GM18508 (cell line): ENCODE measurements at regions not wholly inside any gene's neighbourhood (a gene's known extent, or its start where the extent isn't known, plus 50 kb on each side); places are given as distances from the start of the nearest gene placed in this dataset.

Experiments
- ATAC-seq: cut with Tn5 transposase; IDR thresholded peaks from one replicate; pipeline ENCODE4 v1.9.1; 2021; ENCODE audit warnings: moderate number of reproducible peaks; ENCODE audit not compliant: insufficient read depth, unreplicated experiment

GRCh38 chr2:133801946-133802345 is 233.7 kb upstream of the NCKAP5 start:
- no peak for ATAC-seq

GRCh38 chr2:133802409-133803039 is 234.3 kb upstream of the NCKAP5 start:
- ATAC-seq, result no peak

GRCh38 chr2:133806564-133806963 is 238.3 kb upstream of the NCKAP5 start:
- no peak for ATAC-seq

DNA sequence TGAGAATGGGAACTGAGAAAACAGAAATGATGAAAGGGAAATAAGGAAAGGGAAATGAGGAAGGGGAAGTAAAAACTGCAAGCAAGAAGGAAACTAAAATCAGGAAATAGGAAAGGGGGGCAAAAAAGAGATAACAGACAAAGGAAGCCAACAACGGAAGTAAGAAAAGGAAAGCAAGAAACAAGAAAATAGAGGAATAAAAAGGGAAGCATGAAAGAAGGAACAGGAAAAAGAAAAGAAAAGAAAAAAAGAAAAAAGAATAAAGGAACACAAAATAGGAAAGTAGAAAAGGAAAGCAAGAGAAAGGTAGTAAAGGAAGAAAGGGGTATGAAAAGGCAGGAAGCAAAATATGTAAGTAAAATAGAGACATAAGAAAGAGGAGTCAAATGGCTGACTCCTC is 241.2 kb upstream of the NCKAP5 start:
- ATAC-seq, result no peak

DNA sequence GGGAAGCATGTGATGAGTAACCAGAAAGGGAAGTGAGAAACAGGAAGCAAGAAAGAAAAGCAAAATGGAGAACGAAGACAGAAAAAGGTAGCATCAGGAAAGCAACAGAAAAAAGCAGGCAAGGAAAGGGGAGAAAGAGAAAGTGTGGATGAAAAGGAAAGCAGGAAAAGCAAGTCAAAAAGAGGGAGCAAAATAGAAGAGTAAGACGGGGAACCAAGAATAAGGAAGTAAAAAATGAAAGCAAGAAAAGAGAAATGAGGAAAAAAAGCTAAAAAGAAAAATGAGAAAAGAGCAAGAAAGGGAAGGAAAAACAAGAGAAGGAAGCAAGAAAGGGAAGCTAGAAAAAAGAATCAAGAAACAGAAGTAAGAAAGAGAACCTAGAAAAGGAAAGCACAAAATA is 242.3 kb upstream of the NCKAP5 start:
- no peak for ATAC-seq

- no peak for ATAC-seq
Measured at GRCh38 chr2:133811409-133812125, 243.3 kb upstream of the NCKAP5 start.

DNA sequence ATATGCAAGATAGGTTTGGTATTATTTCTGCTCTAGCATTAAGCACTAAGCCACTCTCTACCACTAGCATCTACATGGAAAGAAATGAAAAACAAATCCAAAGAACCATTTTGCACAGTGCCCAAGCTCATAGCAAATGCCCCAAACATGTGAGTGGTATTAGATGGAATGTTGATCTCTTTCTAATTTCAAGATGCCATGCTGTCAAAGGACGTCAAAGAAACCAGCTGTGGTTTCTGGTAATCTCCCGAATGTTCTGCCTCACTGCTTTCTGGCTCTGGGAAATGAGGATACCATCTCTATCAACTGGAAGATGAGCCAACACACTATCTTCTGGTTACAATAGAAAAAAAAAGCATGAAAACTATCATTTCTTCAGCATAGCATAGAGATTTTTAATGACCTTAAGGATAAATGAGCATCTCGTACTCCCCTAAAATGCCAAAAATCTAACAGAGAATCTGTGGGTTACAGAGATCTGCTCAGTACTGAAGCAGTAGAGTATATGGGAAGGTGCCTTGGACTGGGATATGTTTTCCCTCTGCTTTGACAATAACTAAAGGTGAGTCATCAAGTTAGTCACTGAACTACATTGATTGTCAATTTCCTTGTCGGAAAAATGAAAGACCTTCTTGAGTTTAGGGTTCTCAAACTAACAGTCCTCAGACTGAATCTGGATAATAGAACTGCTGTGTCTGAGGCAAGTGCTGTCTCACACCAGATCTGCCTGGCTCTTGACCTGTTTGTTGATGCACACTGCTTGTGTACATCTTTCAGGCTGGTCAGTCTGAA is 244.8 kb upstream of the NCKAP5 start:
- ATAC-seq, result no peak

GRCh38 chr2:133814890-133815289 is 246.6 kb upstream of the NCKAP5 start:
- no peak for ATAC-seq

DNA sequence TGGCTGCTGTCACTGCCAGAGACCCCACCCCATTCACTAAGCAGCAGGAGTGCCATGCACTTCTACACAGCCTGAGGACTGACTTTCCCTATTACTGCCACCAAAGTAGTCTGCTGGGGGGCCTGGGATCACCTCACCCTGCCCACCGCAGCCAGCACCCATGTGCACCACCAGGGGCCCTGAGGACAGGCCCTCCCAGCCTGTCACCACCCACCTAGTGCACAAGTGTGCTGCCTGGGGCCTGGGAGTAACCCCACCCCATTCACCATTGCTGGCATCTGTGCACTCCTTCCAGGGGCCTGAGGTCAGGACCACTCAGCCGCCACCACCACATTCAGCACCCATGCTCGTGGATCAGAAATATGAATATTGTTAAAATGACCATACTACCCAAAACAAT is 247.8 kb upstream of the NCKAP5 start:
- ATAC-seq, result no peak

GRCh38 chr2:133817680-133818566 is 249.7 kb upstream of the NCKAP5 start:
- no peak for ATAC-seq

DNA sequence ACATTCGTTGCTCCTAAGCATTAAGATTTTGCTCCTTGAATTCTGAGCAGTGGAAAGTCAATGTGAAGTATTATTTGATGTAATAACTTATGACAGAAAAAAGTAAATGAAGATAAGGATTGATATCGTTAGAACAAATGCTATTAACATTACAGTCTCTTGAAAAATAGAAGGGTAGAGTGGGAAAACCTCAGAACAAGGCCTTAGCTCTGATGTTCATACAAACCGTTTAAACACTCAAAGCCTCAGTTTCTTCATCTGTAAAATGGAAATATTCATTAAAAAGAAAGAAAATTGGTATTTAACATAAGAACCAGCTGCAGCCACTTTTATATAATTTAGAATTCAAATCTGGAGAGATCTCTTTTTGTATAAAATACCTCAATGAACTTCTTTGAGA is 250.4 kb upstream of the NCKAP5 start:
- ATAC-seq, result no peak

- no peak for ATAC-seq
Measured at GRCh38 chr2:133819906-133820305, 251.6 kb upstream of the NCKAP5 start.

- ATAC-seq, result no peak
Measured at GRCh38 chr2:133821107-133821760, 253.0 kb upstream of the NCKAP5 start.

DNA sequence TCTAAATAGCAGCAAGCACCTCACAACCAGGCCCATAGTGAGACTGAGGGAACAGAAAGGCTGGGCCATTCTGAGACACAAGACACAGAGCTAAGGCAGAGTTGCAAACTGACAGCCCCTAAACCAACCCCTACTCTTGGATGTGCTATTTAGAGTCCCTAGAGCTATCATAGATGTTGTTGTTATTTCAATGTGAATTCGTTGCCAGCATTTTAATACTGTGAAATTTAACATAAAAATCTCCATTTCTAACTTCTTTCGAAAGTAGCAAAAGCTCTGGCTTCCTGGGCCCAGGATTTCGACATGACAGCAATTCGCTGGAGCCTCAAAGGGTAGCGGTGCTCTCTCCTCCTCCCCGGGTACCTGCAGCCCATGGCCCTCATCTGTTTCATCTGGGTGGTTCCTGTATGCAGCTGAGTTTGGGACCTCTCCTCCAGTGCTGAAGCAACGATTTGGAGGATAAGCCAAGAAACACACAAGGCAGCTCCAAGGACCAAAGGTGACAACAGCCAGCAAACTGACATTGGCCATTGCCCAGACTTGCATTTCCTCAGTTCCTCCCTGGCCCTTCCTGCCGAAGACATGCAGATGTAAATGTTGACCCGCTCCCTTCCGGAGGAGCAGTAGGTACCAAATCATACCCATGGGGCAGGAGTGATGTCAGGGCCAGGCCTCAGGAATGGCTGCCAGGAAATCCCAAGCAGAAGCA is 254.4 kb upstream of the NCKAP5 start:
- ATAC-seq, result no peak

- no peak for ATAC-seq
Measured at GRCh38 chr2:133823226-133823550, 254.9 kb upstream of the NCKAP5 start.

- ATAC-seq, result no peak
Measured at GRCh38 chr2:133824869-133825268, 256.6 kb upstream of the NCKAP5 start.

- no peak for ATAC-seq
Measured at GRCh38 chr2:133825778-133826177, 257.5 kb upstream of the NCKAP5 start.

GRCh38 chr2:133828913-133829312 is 260.6 kb upstream of the NCKAP5 start:
- no peak for ATAC-seq

GRCh38 chr2:133829450-133830020 is 261.3 kb upstream of the NCKAP5 start:
- ATAC-seq, result no peak
